ENCODE measurements at regions not wholly inside any gene's neighbourhood (a gene's known extent, or its start where the extent isn't known, plus 50 kb on each side); places are given as distances from the start of the nearest gene placed in this dataset.

- Mint-ChIP-seq H3K36me3 (ENCODE audit: low read depth, unreplicated experiment) (no peaks in the 10 kb centered on the region), H3K4me3 (ENCODE audit: unreplicated experiment) (no peak overlapping the region), H3K4me1 (ENCODE audit: unreplicated experiment) (no peaks in the 10 kb centered on the region), H3K27me3 (ENCODE audit: unreplicated experiment) (no peaks in the 10 kb centered on the region), H3K27ac (ENCODE audit: unreplicated experiment) (no peak overlapping the region), H3K9me3 (ENCODE audit: unreplicated experiment) (no peaks in the 10 kb centered on the region)
- TF ChIP-seq CTCF (IDR thresholded peaks at IDR 0.05; ENCODE audit: unreplicated experiment), result no peak
- no peak for DNase-seq (ENCODE audit: low spot score)
Observed at GRCh38 chr21:17987382-17988101, 168.4 kb upstream of the C21orf91 start.

- no peak for TF ChIP-seq CTCF (IDR thresholded peaks at IDR 0.05; ENCODE audit: unreplicated experiment)
- H3K36me3 Mint-ChIP-seq (ENCODE audit: low read depth, unreplicated experiment), result no peaks in the 10 kb centered on the region
- DNase-seq (ENCODE audit: low spot score), result no peak
- H3K9me3 Mint-ChIP-seq (ENCODE audit: unreplicated experiment), result no peaks in the 10 kb centered on the region
- no peak overlapping the region for H3K27ac Mint-ChIP-seq (ENCODE audit: unreplicated experiment)
- H3K4me3 Mint-ChIP-seq (ENCODE audit: unreplicated experiment), result no peak overlapping the region
- H3K4me1 Mint-ChIP-seq (ENCODE audit: unreplicated experiment), result no peaks in the 10 kb centered on the region
- no peaks in the 10 kb centered on the region for H3K27me3 Mint-ChIP-seq (ENCODE audit: unreplicated experiment)
Observed at GRCh38 chr21:17981060-17981740, 162.0 kb upstream of the C21orf91 start.

GRCh38 chr21:17979763-17980162 is 160.6 kb upstream of the C21orf91 start:
- no peaks in the 10 kb centered on the region for H3K4me1 Mint-ChIP-seq (ENCODE audit: unreplicated experiment)
- TF ChIP-seq CTCF (IDR thresholded peaks at IDR 0.05; ENCODE audit: unreplicated experiment), result no peak
- DNase-seq (ENCODE audit: low spot score), result no peak
- no peak overlapping the region for H3K4me3 Mint-ChIP-seq (ENCODE audit: unreplicated experiment)
- no peaks in the 10 kb centered on the region for H3K9me3 Mint-ChIP-seq (ENCODE audit: unreplicated experiment)
- no peaks in the 10 kb centered on the region for H3K36me3 Mint-ChIP-seq (ENCODE audit: low read depth, unreplicated experiment)
- no peak overlapping the region for H3K27ac Mint-ChIP-seq (ENCODE audit: unreplicated experiment)
- no peaks in the 10 kb centered on the region for H3K27me3 Mint-ChIP-seq (ENCODE audit: unreplicated experiment)

GRCh38 chr21:17978895-17979294 is 159.7 kb upstream of the C21orf91 start:
- no peak for TF ChIP-seq CTCF (IDR thresholded peaks at IDR 0.05; ENCODE audit: unreplicated experiment)
- no peak overlapping the region for H3K4me3 Mint-ChIP-seq (ENCODE audit: unreplicated experiment)
- H3K36me3 Mint-ChIP-seq (ENCODE audit: low read depth, unreplicated experiment), result no peaks in the 10 kb centered on the region
- H3K27ac Mint-ChIP-seq (ENCODE audit: unreplicated experiment), result no peak overlapping the region
- DNase-seq (ENCODE audit: low spot score), result no peak
- no peaks in the 10 kb centered on the region for H3K27me3 Mint-ChIP-seq (ENCODE audit: unreplicated experiment)
- H3K4me1 Mint-ChIP-seq (ENCODE audit: unreplicated experiment), result no peaks in the 10 kb centered on the region
- H3K9me3 Mint-ChIP-seq (ENCODE audit: unreplicated experiment), result no peaks in the 10 kb centered on the region

GRCh38 chr21:17976691-17977090 is 157.5 kb upstream of the C21orf91 start:
- no peak for TF ChIP-seq CTCF (IDR thresholded peaks at IDR 0.05; ENCODE audit: unreplicated experiment)
- Mint-ChIP-seq H3K4me1 (ENCODE audit: unreplicated experiment) (no peaks in the 10 kb centered on the region), H3K9me3 (ENCODE audit: unreplicated experiment) (no peaks in the 10 kb centered on the region), H3K36me3 (ENCODE audit: low read depth, unreplicated experiment) (no peaks in the 10 kb centered on the region), H3K4me3 (ENCODE audit: unreplicated experiment) (no peak overlapping the region), H3K27ac (ENCODE audit: unreplicated experiment) (no peak overlapping the region), H3K27me3 (ENCODE audit: unreplicated experiment) (no peaks in the 10 kb centered on the region)
- DNase-seq (ENCODE audit: low spot score), result no peak

Data from endothelial cell (in vitro differentiated cells).